ENCODE measurements at regions not wholly inside any gene's neighbourhood (a gene's known extent, or its start where the extent isn't known, plus 50 kb on each side); places are given as distances from the start of the nearest gene placed in this dataset.

DNA sequence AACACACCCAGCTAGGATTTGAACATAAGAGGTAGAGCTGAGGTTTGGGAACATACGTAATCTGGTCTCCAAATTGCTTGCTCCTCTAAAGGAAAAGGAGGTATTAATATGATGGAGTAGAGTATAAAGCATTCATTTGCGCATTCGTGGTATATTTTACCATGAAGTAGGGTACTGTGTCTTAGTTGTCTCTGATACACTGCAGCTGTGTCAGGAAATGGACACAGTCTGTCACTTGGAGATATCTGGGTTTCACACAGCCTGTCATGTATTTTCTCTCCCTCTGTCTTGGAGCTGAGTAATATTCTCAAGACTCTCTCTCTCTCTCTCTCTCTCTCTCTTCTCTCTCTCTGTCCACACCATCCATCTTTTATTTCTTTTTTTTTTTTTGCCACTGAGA, 274.8 kb upstream of the UGT8 start:
- no peak for TF ChIP-seq EZH2 (IDR thresholded peaks at IDR 0.05; ENCODE audit: borderline replicate concordance, insufficient read depth, low read depth, low read length, poor library complexity, severe bottlenecking)
- TF ChIP-seq, protein P1, sequence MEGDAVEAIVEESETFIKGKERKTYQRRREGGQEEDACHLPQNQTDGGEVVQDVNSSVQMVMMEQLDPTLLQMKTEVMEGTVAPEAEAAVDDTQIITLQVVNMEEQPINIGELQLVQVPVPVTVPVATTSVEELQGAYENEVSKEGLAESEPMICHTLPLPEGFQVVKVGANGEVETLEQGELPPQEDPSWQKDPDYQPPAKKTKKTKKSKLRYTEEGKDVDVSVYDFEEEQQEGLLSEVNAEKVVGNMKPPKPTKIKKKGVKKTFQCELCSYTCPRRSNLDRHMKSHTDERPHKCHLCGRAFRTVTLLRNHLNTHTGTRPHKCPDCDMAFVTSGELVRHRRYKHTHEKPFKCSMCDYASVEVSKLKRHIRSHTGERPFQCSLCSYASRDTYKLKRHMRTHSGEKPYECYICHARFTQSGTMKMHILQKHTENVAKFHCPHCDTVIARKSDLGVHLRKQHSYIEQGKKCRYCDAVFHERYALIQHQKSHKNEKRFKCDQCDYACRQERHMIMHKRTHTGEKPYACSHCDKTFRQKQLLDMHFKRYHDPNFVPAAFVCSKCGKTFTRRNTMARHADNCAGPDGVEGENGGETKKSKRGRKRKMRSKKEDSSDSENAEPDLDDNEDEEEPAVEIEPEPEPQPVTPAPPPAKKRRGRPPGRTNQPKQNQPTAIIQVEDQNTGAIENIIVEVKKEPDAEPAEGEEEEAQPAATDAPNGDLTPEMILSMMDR (IDR thresholded peaks at IDR 0.05) = no peak
- H3K4me1 Mint-ChIP-seq = no peaks in the 10 kb centered on the region
- H3K4me2 ChIP-seq (replicated peaks; ENCODE audit: low read depth, low read length, poor library complexity, severe bottlenecking) = no peak overlapping the region
- POLR2A ChIA-PET = no interaction called here
- peaks cover 4% of the 10 kb centered on the region for H3K27me3 Mint-ChIP-seq
- no peaks in the 10 kb centered on the region for H3K4me1 ChIP-seq (ENCODE audit: control insufficient read depth in 2 of 2, insufficient read depth in 2 of 2, low read length in 2 of 2)
- DNase-seq (no peak), ATAC-seq (ENCODE audit: low read depth) (no peak)
- no peak overlapping the region for H3K27ac ChIP-seq (ENCODE audit: low read length in 2 of 2)
- intact Hi-C loops (cut with micrococcal nuclease) = no loop called here
- H3K9me3 ChIP-seq (ENCODE audit: control extremely low read depth in 1 of 3, control insufficient read depth in 2 of 3, insufficient read depth in 1 of 3, low read length in 2 of 3) = peaks cover 0 to 1% (median 0%) of the 10 kb centered on the region in 3 donors
- no peak overlapping the region for H3K27ac Mint-ChIP-seq
- H3K4me3 ChIP-seq (ENCODE audit: control extremely low read depth in 1 of 5, extremely low read depth in 1 of 5, insufficient read depth in 1 of 5, low read depth in 2 of 5, low read length in 4 of 5) = no peak overlapping the region
- H3K36me3 ChIP-seq (replicated peaks in 1 of 2; ENCODE audit: control extremely low read depth in 1 of 2, control insufficient read depth in 1 of 2, extremely low read depth in 1 of 2, insufficient read depth in 2 of 2, low read length in 1 of 2) = no peaks in the 10 kb centered on the region
- no peaks in the 10 kb centered on the region for H4K20me1 ChIP-seq (ENCODE audit: control insufficient read depth, insufficient read depth, low read length, poor library complexity, severe bottlenecking)
- no peaks in the 10 kb centered on the region for H3K9me3 Mint-ChIP-seq (ENCODE audit: insufficient read depth)
- H3K27me3 ChIP-seq (replicated peaks in 1 of 4; ENCODE audit: control extremely low read depth in 1 of 4, control insufficient read depth in 3 of 4, insufficient read depth in 4 of 4, low read length in 3 of 4) = no peaks in the 10 kb centered on the region
- no peak overlapping the region for H3K4me3 Mint-ChIP-seq
- no peak overlapping the region for H3K9ac ChIP-seq (ENCODE audit: low read length)
- H3K79me2 ChIP-seq (ENCODE audit: control insufficient read depth, insufficient read depth, low read length) = no peaks in the 10 kb centered on the region
- 20% methylated on average over 1 of the region's 3 CpGs for WGBS (ENCODE audit: insufficient coverage)
- CTCF ChIA-PET = no interaction called here
- H2AFZ ChIP-seq (ENCODE audit: insufficient read depth, low read depth, low read length, poor library complexity, severe bottlenecking) = no peak overlapping the region

DNA sequence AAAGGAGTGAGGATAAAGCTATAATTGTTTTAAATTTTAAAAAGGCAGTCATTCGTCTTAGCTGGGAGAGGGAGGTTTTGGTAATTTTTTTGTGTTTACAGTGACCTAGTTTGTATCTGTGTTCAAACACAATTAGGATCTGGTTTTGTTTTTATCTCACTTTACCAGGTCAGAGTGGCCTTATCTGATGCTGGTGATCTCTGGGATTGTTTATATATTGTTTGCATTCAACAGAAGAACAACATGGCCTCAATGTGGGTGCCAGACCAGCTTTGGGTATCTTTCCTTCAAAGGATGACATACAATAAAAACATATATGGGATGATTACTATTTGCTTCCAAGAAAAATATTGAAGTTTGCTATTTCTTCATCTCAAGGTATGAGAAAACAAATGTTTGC, 272.2 kb upstream of the UGT8 start:
- DNase-seq = no peak

More for the DNA sequence above, 272.2 kb upstream of the UGT8 start:
- no peaks in the 10 kb centered on the region for H3K9me3 Mint-ChIP-seq (ENCODE audit: insufficient read depth)
- H3K79me2 ChIP-seq (ENCODE audit: control insufficient read depth, insufficient read depth, low read length) = no peaks in the 10 kb centered on the region
- no peak overlapping the region for H3K9ac ChIP-seq (ENCODE audit: low read length)
- CTCF ChIA-PET = no interaction called here
- TF ChIP-seq, protein P1 (IDR thresholded peaks at IDR 0.05) = no peak
- no peak for TF ChIP-seq EZH2 (IDR thresholded peaks at IDR 0.05; ENCODE audit: borderline replicate concordance, insufficient read depth, low read depth, low read length, poor library complexity, severe bottlenecking)
- no peaks in the 10 kb centered on the region for H3K27me3 ChIP-seq (replicated peaks in 1 of 4; ENCODE audit: control extremely low read depth in 1 of 4, control insufficient read depth in 3 of 4, insufficient read depth in 4 of 4, low read length in 3 of 4)
- no peak overlapping the region for H3K27ac Mint-ChIP-seq
- no peak overlapping the region for H3K27ac ChIP-seq (ENCODE audit: low read length in 2 of 2)
- no peaks in the 10 kb centered on the region for H4K20me1 ChIP-seq (ENCODE audit: control insufficient read depth, insufficient read depth, low read length, poor library complexity, severe bottlenecking)
- no peak for ATAC-seq (ENCODE audit: low read depth)
- WGBS (ENCODE audit: insufficient coverage) = 100% methylated on average over 1 of the region's 1 CpG
- H3K4me3 Mint-ChIP-seq = no peak overlapping the region
- H3K27me3 Mint-ChIP-seq = peaks cover 4% of the 10 kb centered on the region
- intact Hi-C loops (cut with micrococcal nuclease) = no loop called here
- no peaks in the 10 kb centered on the region for H3K4me1 Mint-ChIP-seq
- no peaks in the 10 kb centered on the region for H3K4me1 ChIP-seq (ENCODE audit: control insufficient read depth in 2 of 2, insufficient read depth in 2 of 2, low read length in 2 of 2)
- no peaks in the 10 kb centered on the region for H3K36me3 ChIP-seq (replicated peaks in 1 of 2; ENCODE audit: control extremely low read depth in 1 of 2, control insufficient read depth in 1 of 2, extremely low read depth in 1 of 2, insufficient read depth in 2 of 2, low read length in 1 of 2)
- no peak overlapping the region for H3K4me3 ChIP-seq (ENCODE audit: control extremely low read depth in 1 of 5, extremely low read depth in 1 of 5, insufficient read depth in 1 of 5, low read depth in 2 of 5, low read length in 4 of 5)
- H3K4me2 ChIP-seq (replicated peaks; ENCODE audit: low read depth, low read length, poor library complexity, severe bottlenecking) = no peak overlapping the region
- no peaks in the 10 kb centered on the region for H3K9me3 ChIP-seq (ENCODE audit: control extremely low read depth in 1 of 3, control insufficient read depth in 2 of 3, insufficient read depth in 1 of 3, low read length in 2 of 3)
- POLR2A ChIA-PET = no interaction called here
- no peak overlapping the region for H2AFZ ChIP-seq (ENCODE audit: insufficient read depth, low read depth, low read length, poor library complexity, severe bottlenecking)
